OCI-LY1 (cell line): ENCODE measurements at regions not wholly inside any gene's neighbourhood (a gene's known extent, or its start where the extent isn't known, plus 50 kb on each side); places are given as distances from the start of the nearest gene placed in this dataset.

Source experiments
- EZH2 ChIP-seq: fragments of 200-600 bp; sonication (generic), shearing (Covaris generic); IDR thresholded peaks from 2 replicates; pipeline ENCODE4 v1.8.0; 2017; ENCODE audit warnings: borderline replicate concordance, mixed run types, mild to moderate bottlenecking, antibody characterized with exemption, low read length, moderate library complexity, mixed read lengths
- TF ChIP-seq, protein P1 (sequence below): fragments of 200-600 bp; sonication (generic), shearing (Covaris generic); IDR thresholded peaks from 2 replicates; pipeline ENCODE4 v1.5.1; 2017; ENCODE audit warnings: mild to moderate bottlenecking, antibody characterized with exemption, low read length, moderate library complexity, mixed read lengths

DNA sequence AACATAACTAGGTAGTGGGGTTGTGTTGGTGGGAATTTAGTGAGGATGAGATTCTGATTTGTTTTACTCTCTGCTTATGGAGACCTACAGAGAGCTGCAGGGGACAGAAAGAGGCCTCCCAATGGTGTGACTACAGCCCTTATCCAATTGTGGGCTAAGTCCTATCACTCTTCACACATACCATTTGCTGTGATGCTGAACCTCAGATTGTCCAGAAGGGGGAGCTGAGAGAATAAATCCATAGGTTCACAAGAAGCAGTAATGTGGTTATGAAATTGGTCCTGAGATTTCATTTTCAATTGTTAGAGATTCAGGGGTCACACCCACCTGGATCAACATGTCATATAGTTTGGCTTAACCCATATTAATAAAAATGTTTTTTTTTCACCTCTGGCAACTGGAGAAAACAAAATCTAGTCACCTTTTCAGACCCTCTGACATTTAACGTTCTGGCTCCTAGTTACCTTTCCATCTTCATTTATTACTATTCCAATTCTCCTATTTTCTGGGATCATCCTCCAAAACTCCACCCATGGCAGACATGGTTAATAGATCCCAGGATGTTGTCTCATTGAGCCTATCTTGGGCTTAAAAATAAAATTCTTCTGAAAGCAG is 53.3 kb upstream of the PTPN5 start:
- TF ChIP-seq, protein P1, sequence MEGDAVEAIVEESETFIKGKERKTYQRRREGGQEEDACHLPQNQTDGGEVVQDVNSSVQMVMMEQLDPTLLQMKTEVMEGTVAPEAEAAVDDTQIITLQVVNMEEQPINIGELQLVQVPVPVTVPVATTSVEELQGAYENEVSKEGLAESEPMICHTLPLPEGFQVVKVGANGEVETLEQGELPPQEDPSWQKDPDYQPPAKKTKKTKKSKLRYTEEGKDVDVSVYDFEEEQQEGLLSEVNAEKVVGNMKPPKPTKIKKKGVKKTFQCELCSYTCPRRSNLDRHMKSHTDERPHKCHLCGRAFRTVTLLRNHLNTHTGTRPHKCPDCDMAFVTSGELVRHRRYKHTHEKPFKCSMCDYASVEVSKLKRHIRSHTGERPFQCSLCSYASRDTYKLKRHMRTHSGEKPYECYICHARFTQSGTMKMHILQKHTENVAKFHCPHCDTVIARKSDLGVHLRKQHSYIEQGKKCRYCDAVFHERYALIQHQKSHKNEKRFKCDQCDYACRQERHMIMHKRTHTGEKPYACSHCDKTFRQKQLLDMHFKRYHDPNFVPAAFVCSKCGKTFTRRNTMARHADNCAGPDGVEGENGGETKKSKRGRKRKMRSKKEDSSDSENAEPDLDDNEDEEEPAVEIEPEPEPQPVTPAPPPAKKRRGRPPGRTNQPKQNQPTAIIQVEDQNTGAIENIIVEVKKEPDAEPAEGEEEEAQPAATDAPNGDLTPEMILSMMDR, result peak; percentile 64
- TF ChIP-seq EZH2, result no peak
